Osteocyte (in vitro differentiated cells): ENCODE measurements at regions not wholly inside any gene's neighbourhood (a gene's known extent, or its start where the extent isn't known, plus 50 kb on each side); places are given as distances from the start of the nearest gene placed in this dataset.

Source experiments
- DNase-seq: peaks from one replicate; pipeline ENCODE4 v3.0.0; 2021; ENCODE audit warnings: mixed read lengths; ENCODE audit not compliant: unreplicated experiment; ENCODE audit errors: extremely low spot score
- H3K27ac Mint-ChIP-seq: one replicate; pipeline ENCODE4 v1.8.0; 2021; ENCODE audit warnings: mild to moderate bottlenecking, mixed read lengths; ENCODE audit not compliant: unreplicated experiment
- H3K27me3 Mint-ChIP-seq: one replicate; pipeline ENCODE4 v1.8.0; 2021; ENCODE audit warnings: mixed read lengths; ENCODE audit not compliant: unreplicated experiment
- H3K36me3 Mint-ChIP-seq: one replicate; pipeline ENCODE4 v1.8.0; 2021; ENCODE audit warnings: mixed read lengths; ENCODE audit not compliant: unreplicated experiment
- H3K4me1 Mint-ChIP-seq: one replicate; pipeline ENCODE4 v1.8.0; 2021; ENCODE audit warnings: mixed read lengths; ENCODE audit not compliant: unreplicated experiment
- H3K4me3 Mint-ChIP-seq: one replicate; pipeline ENCODE4 v1.8.0; 2021; ENCODE audit warnings: mild to moderate bottlenecking, moderate library complexity, mixed read lengths; ENCODE audit not compliant: unreplicated experiment
- H3K9me3 Mint-ChIP-seq: one replicate; pipeline ENCODE4 v1.8.0; 2021; ENCODE audit warnings: mixed read lengths; ENCODE audit not compliant: unreplicated experiment
- TF ChIP-seq, protein P1 (sequence below): fragments of 200-600 bp; sonication (generic); IDR thresholded peaks from 2 replicates; pipeline ENCODE4 v1.5.0; 2021; ENCODE audit warnings: antibody characterized with exemption, mild to moderate bottlenecking, moderate library complexity

DNA sequence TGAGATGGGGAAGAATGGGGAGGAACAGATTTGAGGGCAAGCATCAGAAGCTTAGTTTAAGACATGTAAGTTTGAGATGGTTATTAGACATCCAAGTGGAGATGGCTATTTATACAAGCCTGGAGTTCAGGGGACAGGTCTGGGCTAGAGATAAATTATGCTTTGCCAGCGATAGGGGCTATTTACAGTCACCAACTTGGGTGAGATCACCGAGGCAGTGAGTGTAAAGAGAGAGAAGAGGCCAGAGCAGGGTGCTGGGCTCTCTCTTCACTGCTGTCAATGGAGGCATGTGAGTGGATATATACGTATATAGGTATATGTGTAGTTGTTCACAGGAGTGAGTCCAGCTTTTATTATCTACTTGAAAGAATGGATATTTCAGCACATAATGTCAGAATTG lies 81.0 kb downstream of the QPCT start:
- Mint-ChIP-seq H3K4me1 (peaks cover 9% of the 10 kb centered on the region), H3K4me3 (no peak overlapping the region), H3K27ac (no peak overlapping the region), H3K27me3 (no peaks in the 10 kb centered on the region), H3K36me3 (no peaks in the 10 kb centered on the region), H3K9me3 (peaks cover 9% of the 10 kb centered on the region)
- TF ChIP-seq, protein P1, sequence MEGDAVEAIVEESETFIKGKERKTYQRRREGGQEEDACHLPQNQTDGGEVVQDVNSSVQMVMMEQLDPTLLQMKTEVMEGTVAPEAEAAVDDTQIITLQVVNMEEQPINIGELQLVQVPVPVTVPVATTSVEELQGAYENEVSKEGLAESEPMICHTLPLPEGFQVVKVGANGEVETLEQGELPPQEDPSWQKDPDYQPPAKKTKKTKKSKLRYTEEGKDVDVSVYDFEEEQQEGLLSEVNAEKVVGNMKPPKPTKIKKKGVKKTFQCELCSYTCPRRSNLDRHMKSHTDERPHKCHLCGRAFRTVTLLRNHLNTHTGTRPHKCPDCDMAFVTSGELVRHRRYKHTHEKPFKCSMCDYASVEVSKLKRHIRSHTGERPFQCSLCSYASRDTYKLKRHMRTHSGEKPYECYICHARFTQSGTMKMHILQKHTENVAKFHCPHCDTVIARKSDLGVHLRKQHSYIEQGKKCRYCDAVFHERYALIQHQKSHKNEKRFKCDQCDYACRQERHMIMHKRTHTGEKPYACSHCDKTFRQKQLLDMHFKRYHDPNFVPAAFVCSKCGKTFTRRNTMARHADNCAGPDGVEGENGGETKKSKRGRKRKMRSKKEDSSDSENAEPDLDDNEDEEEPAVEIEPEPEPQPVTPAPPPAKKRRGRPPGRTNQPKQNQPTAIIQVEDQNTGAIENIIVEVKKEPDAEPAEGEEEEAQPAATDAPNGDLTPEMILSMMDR, result no peak
- no peak for DNase-seq

DNA sequence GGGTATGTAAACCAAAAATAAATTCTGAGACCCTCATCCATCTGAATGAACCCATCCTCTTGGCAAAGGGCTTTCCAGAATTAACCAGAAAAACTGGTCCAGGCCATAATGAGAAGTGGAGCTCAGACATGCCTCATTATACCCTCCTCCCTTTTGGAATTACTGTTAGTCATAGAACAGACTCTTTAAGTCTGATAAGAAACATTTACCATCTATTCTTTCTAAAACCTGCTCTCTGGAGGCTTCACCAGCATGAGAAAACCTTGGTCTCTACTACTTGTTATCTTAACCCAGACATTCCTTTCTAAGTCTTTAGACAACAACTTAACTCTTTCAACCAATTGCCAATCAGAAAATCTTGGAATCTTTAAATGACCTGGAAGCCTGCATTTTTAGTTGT lies 82.8 kb downstream of the QPCT start:
- Mint-ChIP-seq H3K27me3 (no peaks in the 10 kb centered on the region), H3K4me1 (peaks cover 7% of the 10 kb centered on the region), H3K36me3 (no peaks in the 10 kb centered on the region), H3K27ac (no peak overlapping the region), H3K4me3 (no peak overlapping the region), H3K9me3 (peaks cover 15% of the 10 kb centered on the region)
- TF ChIP-seq, protein P1, result no peak
- no peak for DNase-seq

DNA sequence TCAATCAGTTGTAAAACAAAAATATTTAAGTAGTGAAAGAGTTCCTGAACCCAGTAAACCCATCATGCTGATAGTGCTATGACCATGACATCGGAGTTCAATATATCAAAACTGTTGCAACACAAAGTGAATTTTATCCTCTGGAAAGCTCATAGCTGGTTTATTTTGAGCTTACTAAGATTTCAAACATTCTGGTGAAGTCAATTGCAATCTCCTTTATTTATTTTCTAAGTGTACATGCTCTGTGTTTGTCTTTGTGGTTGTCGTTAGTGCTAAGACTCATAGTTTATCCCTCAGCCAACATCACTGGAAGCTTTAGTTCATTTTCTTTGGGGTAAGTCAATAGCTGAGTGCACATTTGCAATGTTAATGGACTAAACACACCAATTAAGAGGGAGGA lies 91.9 kb downstream of the QPCT start:
- Mint-ChIP-seq H3K4me1 (no peaks in the 10 kb centered on the region), H3K27me3 (no peaks in the 10 kb centered on the region), H3K9me3 (peaks cover 3% of the 10 kb centered on the region), H3K27ac (no peak overlapping the region), H3K4me3 (no peak overlapping the region), H3K36me3 (no peaks in the 10 kb centered on the region)
- no peak for DNase-seq
- TF ChIP-seq, protein P1, result no peak

DNA sequence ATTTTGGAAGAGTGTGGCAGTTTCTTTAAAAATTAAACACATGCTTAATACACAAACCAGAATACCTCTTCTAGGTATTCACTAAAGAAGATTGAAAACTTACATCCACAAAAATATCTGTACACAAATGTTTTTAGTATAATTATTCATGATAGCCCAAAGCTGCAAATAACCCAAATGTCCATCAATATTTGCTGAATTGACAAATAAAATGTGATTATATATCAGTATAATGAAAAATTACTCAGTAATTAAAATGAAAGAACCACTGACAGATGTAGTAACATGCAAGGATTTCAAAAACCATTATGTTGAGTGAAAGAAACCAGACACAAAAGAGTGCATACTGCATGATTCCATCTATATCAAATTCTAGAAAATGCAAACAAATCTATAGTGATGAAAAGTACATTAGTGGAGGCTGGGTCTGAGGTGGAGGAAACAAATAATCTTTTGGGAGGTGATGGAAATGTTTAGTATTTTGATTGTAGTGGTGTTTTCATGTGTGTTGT lies 94.8 kb downstream of the QPCT start:
- Mint-ChIP-seq H3K27me3 (no peaks in the 10 kb centered on the region), H3K4me1 (no peaks in the 10 kb centered on the region), H3K36me3 (no peaks in the 10 kb centered on the region), H3K9me3 (peaks cover 3% of the 10 kb centered on the region), H3K4me3 (no peak overlapping the region), H3K27ac (no peak overlapping the region)
- TF ChIP-seq, protein P1, result no peak
- DNase-seq, result no peak

DNA sequence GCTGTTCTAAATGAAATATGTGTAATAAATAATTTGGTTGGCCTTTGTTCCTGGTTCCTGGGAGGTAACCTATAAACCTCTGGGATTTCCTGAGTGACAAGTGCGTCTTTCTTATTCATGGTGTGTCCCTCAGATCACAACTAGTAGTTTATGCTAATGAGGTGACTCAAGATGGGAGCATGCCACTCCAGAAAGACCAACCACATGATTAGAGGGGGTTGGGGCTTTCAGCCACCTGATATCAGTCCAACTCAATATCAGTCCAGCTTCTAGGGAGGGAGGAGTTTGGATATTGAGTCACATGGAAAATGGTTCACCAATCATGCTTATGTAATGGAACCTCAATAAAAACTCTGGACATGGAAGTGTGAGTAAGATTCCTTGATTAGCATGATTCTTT lies 96.6 kb downstream of the QPCT start:
- Mint-ChIP-seq H3K4me3 (no peak overlapping the region), H3K36me3 (no peaks in the 10 kb centered on the region), H3K27me3 (no peaks in the 10 kb centered on the region), H3K9me3 (peaks cover 3% of the 10 kb centered on the region), H3K4me1 (no peaks in the 10 kb centered on the region), H3K27ac (no peak overlapping the region)
- TF ChIP-seq, protein P1, result no peak
- DNase-seq, result no peak
